GM18517 (cell line): ENCODE measurements at regions not wholly inside any gene's neighbourhood (a gene's known extent, or its start where the extent isn't known, plus 50 kb on each side); places are given as distances from the start of the nearest gene placed in this dataset.

Experiments
- ATAC-seq: cut with Tn5 transposase; IDR thresholded peaks from one replicate; pipeline ENCODE4 v1.9.1; 2021; ENCODE audit warnings: mild to moderate bottlenecking, moderate library complexity; ENCODE audit not compliant: unreplicated experiment

GRCh38 chr2:14817848-14818247, 185.3 kb downstream of the LRATD1 start:
- ATAC-seq = no peak

GRCh38 chr2:14826518-14826917, 194.0 kb downstream of the LRATD1 start:
- ATAC-seq = no peak

GRCh38 chr2:14827226-14828023, 194.9 kb downstream of the LRATD1 start:
- no peak for ATAC-seq

GRCh38 chr2:14828223-14828622, 195.7 kb downstream of the LRATD1 start:
- no peak for ATAC-seq

GRCh38 chr2:14828968-14829367, 196.5 kb downstream of the LRATD1 start:
- ATAC-seq = no peak

GRCh38 chr2:14831458-14831857, 198.9 kb downstream of the LRATD1 start:
- ATAC-seq = no peak

- no peak for ATAC-seq
These were observed 211.1 kb downstream of the LRATD1 start for GRCh38 chr2:14843507-14844204.

GRCh38 chr2:14855751-14856150, 223.2 kb downstream of the LRATD1 start:
- ATAC-seq = no peak

GRCh38 chr2:14861181-14861580, 228.7 kb downstream of the LRATD1 start:
- no peak for ATAC-seq

- ATAC-seq = no peak
These were observed 234.3 kb downstream of the LRATD1 start for GRCh38 chr2:14866736-14867352.

- ATAC-seq = no peak
These were observed 235.3 kb downstream of the LRATD1 start for GRCh38 chr2:14867853-14868252.

- ATAC-seq = no peak
These were observed 240.3 kb downstream of the LRATD1 start for GRCh38 chr2:14872779-14873325.

GRCh38 chr2:14881651-14882327, 249.3 kb downstream of the LRATD1 start:
- ATAC-seq = no peak

- no peak for ATAC-seq
These were observed 252.1 kb downstream of the LRATD1 start for GRCh38 chr2:14884651-14885050.

- ATAC-seq = no peak
These were observed 259.0 kb downstream of the LRATD1 start for GRCh38 chr2:14891546-14891945.

- no peak for ATAC-seq
These were observed 264.0 kb downstream of the LRATD1 start for GRCh38 chr2:14896330-14897030.

GRCh38 chr2:14899621-14900414, 267.3 kb downstream of the LRATD1 start:
- no peak for ATAC-seq

GRCh38 chr2:14901737-14902136, 269.2 kb downstream of the LRATD1 start:
- ATAC-seq = no peak

- no peak for ATAC-seq
These were observed 270.4 kb downstream of the LRATD1 start for GRCh38 chr2:14902953-14903352.
